LoVo (cell line): ENCODE measurements at regions not wholly inside any gene's neighbourhood (a gene's known extent, or its start where the extent isn't known, plus 50 kb on each side); places are given as distances from the start of the nearest gene placed in this dataset.

Source experiments
- DNase-seq: peaks from one replicate; pipeline ENCODE4 v3.0.0-alpha.2; 2016; ENCODE audit warnings: low spot score

DNA sequence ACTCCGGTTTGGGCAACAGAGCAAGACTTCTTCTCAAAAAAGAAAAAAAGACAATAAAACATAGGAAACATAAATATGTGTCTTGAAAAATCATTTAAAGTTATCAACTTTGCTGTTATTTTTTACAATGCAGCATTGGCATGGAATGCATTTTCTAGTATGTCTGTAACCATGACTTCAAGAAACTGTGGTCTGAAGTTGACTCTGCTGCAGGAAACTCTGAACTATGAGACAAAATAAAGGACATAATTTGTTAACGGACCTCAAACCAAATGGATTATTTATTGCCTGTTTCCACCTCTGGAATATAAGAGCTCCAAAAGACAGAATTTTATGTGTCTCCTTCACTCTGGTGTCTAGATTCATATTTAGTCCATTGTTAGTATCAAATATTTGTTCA, 79.1 kb downstream of the TRIB2 start:
- no peak for DNase-seq

DNA sequence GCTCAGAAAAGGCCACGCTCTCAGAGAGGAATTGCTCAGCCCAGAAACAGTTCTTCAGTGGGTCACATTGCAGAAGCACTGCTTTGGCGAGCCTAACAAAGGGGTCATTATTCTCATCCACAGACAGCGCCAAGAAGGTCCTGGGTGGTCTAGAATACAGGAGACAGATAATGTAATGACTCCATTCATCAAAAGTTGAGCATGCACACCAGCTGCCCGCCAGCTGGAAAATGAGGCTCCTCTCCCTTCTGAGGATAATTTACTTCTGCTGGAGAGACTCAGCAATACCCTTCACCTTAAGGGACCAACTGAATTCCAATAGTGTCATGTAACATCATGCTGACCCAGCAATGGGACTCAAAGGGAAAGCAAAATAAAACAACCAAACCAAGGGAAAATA, 79.9 kb downstream of the TRIB2 start:
- DNase-seq, result no peak

GRCh38 chr2:12797815-12798214, 81.1 kb downstream of the TRIB2 start:
- DNase-seq, result no peak

GRCh38 chr2:12803607-12804006, 86.9 kb downstream of the TRIB2 start:
- no peak for DNase-seq

DNA sequence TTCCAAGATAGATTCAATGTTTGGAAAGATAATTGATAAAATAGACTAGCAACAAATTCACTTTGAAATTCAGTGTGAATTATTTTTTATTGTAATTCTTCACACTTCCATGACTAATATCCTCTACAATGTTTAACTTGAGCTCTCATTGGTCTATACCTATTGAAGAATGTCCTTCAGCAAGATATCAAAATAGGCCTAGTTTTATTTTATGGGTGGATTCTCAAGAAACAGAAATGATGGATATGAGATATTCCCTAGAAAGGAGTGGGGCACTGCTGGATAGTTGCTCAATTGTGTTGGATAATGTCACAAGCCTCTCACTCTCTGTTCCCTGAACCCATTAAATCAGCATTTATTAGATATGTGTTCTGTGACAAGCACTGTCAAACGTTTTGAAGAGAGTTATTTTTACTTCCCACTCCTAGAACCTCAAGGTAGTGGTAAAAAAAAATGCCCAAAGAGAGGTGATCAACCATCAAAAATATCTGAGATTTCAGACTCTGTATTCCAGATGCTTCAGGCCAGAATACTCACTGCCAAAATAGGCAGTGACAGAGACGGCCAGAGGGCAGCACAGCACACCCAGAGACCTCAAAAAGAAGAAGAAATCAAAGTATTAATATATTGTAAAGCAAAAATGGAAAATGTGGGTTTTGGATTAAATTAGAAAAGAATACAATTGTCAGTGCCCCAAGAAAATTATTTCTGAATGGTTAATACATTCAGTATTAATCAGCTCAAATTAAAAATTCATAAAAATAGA, 87.5 kb downstream of the TRIB2 start:
- no peak for DNase-seq

GRCh38 chr2:12805033-12805432, 88.3 kb downstream of the TRIB2 start:
- no peak for DNase-seq

- DNase-seq, result no peak
These were observed 90.0 kb downstream of the TRIB2 start for GRCh38 chr2:12806549-12807242.

GRCh38 chr2:12807907-12808810, 91.4 kb downstream of the TRIB2 start:
- no peak for DNase-seq

- DNase-seq, result no peak
These were observed 92.8 kb downstream of the TRIB2 start for GRCh38 chr2:12809526-12809925.

DNA sequence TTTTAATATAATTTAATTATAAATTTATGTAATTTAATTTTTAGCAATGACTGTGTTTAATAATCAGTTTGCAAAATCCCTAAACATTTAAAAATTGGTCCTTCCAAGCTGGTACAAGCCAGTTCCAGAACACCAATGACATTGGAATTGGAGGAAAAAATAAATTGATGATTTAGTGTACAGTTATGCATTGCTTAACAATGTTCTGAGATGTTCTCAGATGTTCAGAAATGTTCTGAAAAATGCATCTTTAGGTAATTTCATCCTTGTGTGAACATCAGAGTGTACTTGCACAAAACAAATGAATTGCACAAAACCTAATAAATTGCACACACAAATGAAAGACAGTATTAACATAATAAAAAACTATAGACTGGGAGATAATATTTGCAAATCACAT, 95.2 kb downstream of the TRIB2 start:
- no peak for DNase-seq

- no peak for DNase-seq
These were observed 96.4 kb downstream of the TRIB2 start for GRCh38 chr2:12813166-12813565.

- DNase-seq, result peak; percentile 15
These were observed 99.9 kb downstream of the TRIB2 start for GRCh38 chr2:12816379-12817306.

DNA sequence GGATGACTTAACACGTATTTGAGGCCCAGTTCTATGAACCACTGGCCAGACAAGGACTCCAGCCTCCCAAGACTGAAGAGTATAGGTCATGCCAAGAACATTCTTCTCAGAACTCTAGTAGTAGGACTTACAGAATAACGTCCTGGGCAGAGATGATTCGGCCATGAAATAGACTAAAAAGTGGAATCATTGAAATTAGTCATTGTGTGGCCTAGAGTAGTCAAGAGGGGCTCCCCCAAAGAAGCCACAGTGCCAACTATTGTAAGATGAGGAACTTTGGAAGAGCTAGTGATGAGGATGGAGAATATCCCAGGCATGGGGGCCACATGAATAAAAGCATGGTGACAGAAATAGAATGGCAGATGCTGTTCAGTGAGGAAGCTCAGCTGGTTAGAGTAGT, 101.1 kb downstream of the TRIB2 start:
- no peak for DNase-seq

GRCh38 chr2:12818416-12819102, 101.8 kb downstream of the TRIB2 start:
- DNase-seq, result no peak

DNA sequence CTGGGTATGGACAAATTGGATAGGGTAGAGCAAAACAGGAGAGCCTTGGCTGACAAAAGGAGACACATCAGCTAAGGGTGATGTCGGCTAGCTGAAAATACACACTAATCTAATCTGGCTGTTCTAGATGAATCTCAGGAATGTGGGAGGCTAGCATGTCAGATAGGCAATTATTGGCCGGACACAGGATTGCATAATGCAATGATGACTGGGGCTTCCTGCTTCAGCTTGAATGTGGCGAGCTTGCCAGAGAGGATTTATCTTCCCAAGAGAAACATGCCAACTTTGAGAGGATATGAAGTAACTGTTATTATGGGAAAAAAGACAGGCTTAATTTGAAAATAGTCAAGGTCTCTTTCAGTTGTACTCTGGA, 102.4 kb downstream of the TRIB2 start:
- no peak for DNase-seq

DNA sequence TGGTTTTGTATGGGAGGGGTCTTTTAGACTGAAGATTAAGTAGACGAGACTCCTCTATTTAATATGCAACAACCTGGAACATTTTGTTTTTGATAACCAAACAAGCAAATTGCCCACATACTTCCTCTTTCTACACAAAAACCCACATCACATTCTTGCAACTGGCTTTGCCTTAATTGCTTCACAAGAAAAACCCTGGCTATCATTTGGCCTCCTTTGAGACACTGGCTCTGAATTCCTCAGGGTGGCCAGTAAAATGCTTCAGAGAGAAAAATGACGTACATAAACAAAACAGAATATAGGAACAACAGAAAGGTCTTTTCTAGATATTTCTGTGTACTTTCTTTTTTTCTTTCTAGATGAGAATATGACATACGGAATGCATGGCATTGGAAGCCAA, 103.0 kb downstream of the TRIB2 start:
- no peak for DNase-seq

DNA sequence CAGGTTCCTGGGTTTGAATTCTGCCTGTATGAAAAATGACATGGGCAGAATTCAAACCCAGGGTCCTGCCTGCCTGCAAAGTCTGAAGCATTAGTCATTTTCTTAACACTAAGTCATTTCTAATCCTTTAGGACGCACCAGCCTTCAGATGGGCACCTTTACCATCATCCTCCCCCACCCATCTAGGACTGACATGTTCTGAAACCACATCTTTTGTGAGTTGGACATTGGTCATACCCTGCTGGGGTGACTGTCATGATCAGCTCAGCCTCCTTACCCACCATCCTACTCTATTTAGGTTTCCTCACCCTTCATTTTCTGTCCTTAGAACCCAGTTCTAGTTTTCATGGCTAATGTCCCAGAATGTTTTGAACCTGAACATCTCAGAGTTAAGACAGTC, 104.9 kb downstream of the TRIB2 start:
- DNase-seq, result no peak

DNA sequence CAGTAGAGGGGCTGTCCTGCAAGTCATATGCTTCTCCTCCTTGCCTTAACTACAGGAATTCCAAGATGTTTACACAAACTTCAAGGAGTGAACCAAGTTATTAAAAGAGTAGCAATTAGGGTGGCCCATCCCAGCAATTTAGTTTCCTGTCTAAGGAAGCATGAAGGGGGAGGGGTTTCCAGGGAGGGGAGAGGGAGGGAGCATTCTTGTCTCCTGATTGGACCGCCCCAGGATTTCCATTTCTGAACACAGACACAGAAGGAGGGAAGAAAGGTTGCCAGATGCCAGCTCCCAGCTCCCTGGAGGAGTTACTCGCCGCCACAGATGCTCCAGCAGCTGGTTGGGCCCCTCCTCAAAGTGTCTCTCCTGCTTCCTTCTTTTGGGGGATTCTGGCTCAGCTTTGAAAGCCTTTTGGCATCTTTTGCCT, 107.6 kb downstream of the TRIB2 start:
- DNase-seq, result no peak

GRCh38 chr2:12824778-12825379, 108.1 kb downstream of the TRIB2 start:
- DNase-seq, result no peak

DNA sequence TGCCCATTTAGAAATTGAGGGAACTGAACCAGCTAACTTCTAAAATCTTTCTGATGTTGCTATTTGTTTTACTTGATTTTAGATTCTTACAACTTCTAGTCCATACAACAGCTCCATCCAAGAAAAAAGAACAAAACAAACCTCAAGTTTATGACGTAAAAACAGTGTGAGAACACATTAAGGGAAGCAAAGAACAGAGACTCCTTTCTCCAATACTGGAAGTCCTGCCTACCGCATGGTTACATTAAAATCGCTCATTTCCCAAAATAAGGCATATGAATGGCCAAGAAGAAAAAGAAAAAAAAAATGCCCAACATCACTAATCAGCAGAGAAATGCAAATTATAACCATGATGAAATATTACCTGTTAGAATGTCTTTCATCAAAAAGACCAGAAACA, 110.0 kb downstream of the TRIB2 start:
- DNase-seq, result no peak

DNA sequence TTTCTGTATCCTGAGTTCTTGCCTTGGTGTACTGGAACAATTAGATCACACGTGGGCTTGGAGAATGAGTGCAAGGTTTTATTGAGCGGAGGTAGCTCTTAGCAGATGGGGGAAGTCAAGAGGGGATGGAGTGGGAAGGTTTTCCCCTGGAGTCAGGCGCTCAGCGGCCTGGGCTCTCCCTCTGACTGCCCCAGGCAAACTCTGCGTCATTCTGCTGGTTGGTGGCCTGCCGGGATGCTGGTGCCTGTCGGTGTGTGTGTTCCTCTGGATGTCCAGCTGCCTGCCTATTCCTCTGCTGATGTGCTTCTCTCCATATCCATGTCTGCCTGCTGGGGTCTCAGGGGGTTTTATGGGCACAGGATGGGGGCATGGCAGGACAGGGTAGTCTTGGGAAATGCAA, 111.0 kb downstream of the TRIB2 start:
- no peak for DNase-seq
